IMR-90 (cell line): ENCODE measurements at regions not wholly inside any gene's neighbourhood (a gene's known extent, or its start where the extent isn't known, plus 50 kb on each side); places are given as distances from the start of the nearest gene placed in this dataset.

Experiments
- ATAC-seq: fragments of 200-7000 bp; cut with Tn5 transposase; 2 replicates; pipeline ENCODE4 v1.9.1; 2020; ENCODE audit warnings: low read depth, mild to moderate bottlenecking, moderate library complexity
- BruUV-seq: library from RNA; stranded (reverse); fragments of 400-500 nt; replicated peaks from 2 replicates; lab custom pipeline; 2021; lab: Mats Ljungman, UMichigan
- CTCF ChIA-PET: fragments of 300-600 bp; formaldehyde crosslinking; extraction: SDS; loops from one replicate; lab custom pipeline; 2021; ENCODE audit warnings: antibody characterized with exemption; lab: Yijun Ruan, JAX
- POLR2A ChIA-PET: fragments of 300-600 bp; sonication (Branson Sonifier 250); formaldehyde crosslinking; loops from one replicate; lab custom pipeline; 2022; ENCODE audit warnings: antibody characterized with exemption; ENCODE audit not compliant: unreplicated experiment; lab: Charles Lee
- DNase-seq: peaks from one replicate; pipeline ENCODE4 v3.0.0; 2013
- H2AFZ ChIP-seq: replicated peaks from 2 replicates; pipeline ENCODE3; 2013; ENCODE audit warnings: low read length, mild to moderate bottlenecking; ENCODE audit not compliant: poor library complexity
- H2AK5ac ChIP-seq: 2 replicates; pipeline ENCODE4 v1.6.1; 2013; ENCODE audit warnings: low read depth, low read length, inconsistent platforms
- H2AK9ac ChIP-seq: replicated peaks from 2 replicates; pipeline ENCODE3; 2013; ENCODE audit warnings: mild to moderate bottlenecking, low read depth, low read length, moderate library complexity; ENCODE audit not compliant: poor library complexity
- H2BK120ac ChIP-seq: 2 replicates; pipeline ENCODE4 v1.6.1; 2013; ENCODE audit warnings: low read depth, low read length, inconsistent platforms
- H2BK15ac ChIP-seq: 3 replicates; pipeline ENCODE4 v1.6.1; 2013; ENCODE audit warnings: low read depth, low read length, inconsistent platforms
- H2BK20ac ChIP-seq: 2 replicates; pipeline ENCODE4 v1.6.1; 2013; ENCODE audit warnings: low read depth, mild to moderate bottlenecking, inconsistent platforms, low read length, moderate library complexity
- H2BK5ac ChIP-seq: 2 replicates; pipeline ENCODE4 v1.6.1; 2013; ENCODE audit warnings: mild to moderate bottlenecking, low read depth, low read length, inconsistent platforms; ENCODE audit not compliant: poor library complexity, severe bottlenecking
- H3K14ac ChIP-seq: replicated peaks from 2 replicates; pipeline ENCODE4 v1.6.1; 2013; ENCODE audit warnings: low read depth, low read length, inconsistent platforms
- H3K18ac ChIP-seq: 2 replicates; pipeline ENCODE4 v1.6.1; 2013; ENCODE audit warnings: low read depth, low read length, control low read depth
- H3K23ac ChIP-seq: 2 replicates; pipeline ENCODE4 v1.6.1; 2013; ENCODE audit warnings: low read depth, low read length, inconsistent platforms
- H3K27ac ChIP-seq: 2 replicates; pipeline ENCODE4 v1.5.1; 2013; ENCODE audit warnings: mild to moderate bottlenecking, control low read depth, low read length; ENCODE audit not compliant: insufficient read depth
- H3K27me3 ChIP-seq: 2 replicates; pipeline ENCODE4 v1.6.1; 2013; ENCODE audit warnings: low read length; ENCODE audit not compliant: control insufficient read depth, insufficient read depth
- H3K36me3 ChIP-seq: 2 replicates; pipeline ENCODE4 v1.6.1; 2013; ENCODE audit warnings: low read length, mixed read lengths; ENCODE audit not compliant: control insufficient read depth, insufficient read depth
- H3K4ac ChIP-seq: 2 replicates; pipeline ENCODE4 v1.6.1; 2013; ENCODE audit warnings: low read depth, low read length, inconsistent platforms
- H3K4me1 ChIP-seq: 2 replicates; pipeline ENCODE4 v1.6.1; 2013; ENCODE audit warnings: low read length, mixed read lengths; ENCODE audit not compliant: control insufficient read depth, insufficient read depth
- H3K4me2 ChIP-seq: 2 replicates; pipeline ENCODE4 v1.6.1; 2013; ENCODE audit warnings: low read depth, mild to moderate bottlenecking, control low read depth, low read length, moderate library complexity
- H3K4me3 ChIP-seq: 2 replicates; pipeline ENCODE4 v1.5.1; 2013; ENCODE audit warnings: low read depth, mild to moderate bottlenecking, control low read depth, low read length, moderate library complexity; ENCODE audit not compliant: insufficient read depth
- H3K56ac ChIP-seq: 2 replicates; pipeline ENCODE4 v1.6.1; 2013; ENCODE audit warnings: low read length, inconsistent platforms; ENCODE audit not compliant: insufficient read depth; ENCODE audit errors: extremely low read depth
- H3K79me1 ChIP-seq, 2 experiments: 2 replicates each; pipeline ENCODE4 v1.6.1; 2013; ENCODE audit warnings: low read length in 2 of 2, inconsistent platforms in 1 of 2, low read depth in 1 of 2
- H3K9ac ChIP-seq: 2 replicates; pipeline ENCODE4 v1.6.1; 2013; ENCODE audit warnings: low read depth, low read length, control low read depth
- H3K9me1 ChIP-seq: 2 replicates; pipeline ENCODE4 v1.6.1; 2013; ENCODE audit warnings: low read length, inconsistent platforms; ENCODE audit not compliant: insufficient read depth
- H3K9me3 ChIP-seq: 2 replicates; pipeline ENCODE4 v1.6.1; 2013; ENCODE audit warnings: low read length; ENCODE audit not compliant: control insufficient read depth, insufficient read depth
- H4K20me1 ChIP-seq: 2 replicates; pipeline ENCODE4 v1.6.1; 2013; ENCODE audit warnings: low read length, inconsistent platforms; ENCODE audit not compliant: insufficient read depth
- H4K5ac ChIP-seq: 2 replicates; pipeline ENCODE4 v1.6.1; 2013; ENCODE audit warnings: mild to moderate bottlenecking, low read depth, low read length, control low read depth
- H4K8ac ChIP-seq, 2 experiments: 2 replicates each; pipeline ENCODE4 v1.6.1; 2013; ENCODE audit warnings: low read depth in 2 of 2, low read length in 2 of 2, control low read depth in 1 of 2, inconsistent platforms in 1 of 2
- H4K91ac ChIP-seq: 2 replicates; pipeline ENCODE4 v1.6.1; 2013; ENCODE audit warnings: low read depth, low read length, inconsistent platforms; ENCODE audit not compliant: insufficient read depth
- BHLHE40 ChIP-seq: fragments of 150-350 bp; IDR thresholded peaks from 2 replicates; pipeline ENCODE4 v1.6.1; 2016; ENCODE audit warnings: mild to moderate bottlenecking, low read depth, low read length
- MAZ ChIP-seq: IDR thresholded peaks from 2 replicates; pipeline ENCODE4 v1.6.1; 2012; ENCODE audit warnings: low read depth, mild to moderate bottlenecking, low read length, improper control_type of control experiment, moderate library complexity, borderline replicate concordance
- RCOR1 ChIP-seq: IDR thresholded peaks from 2 replicates; pipeline ENCODE4 v1.6.1; 2012; ENCODE audit warnings: mild to moderate bottlenecking, low read length, improper control_type of control experiment; ENCODE audit not compliant: insufficient replicate concordance
- RFX5 ChIP-seq: IDR thresholded peaks from 2 replicates; pipeline ENCODE4 v1.8.0; 2012; ENCODE audit warnings: low read depth, mild to moderate bottlenecking, low read length, moderate library complexity
- WGBS, 2 experiments: methylation state at CpG; one replicate each; pipeline versions ENCODE4 v1.1.5 to v1.1.7; 2013; ENCODE audit warnings: missing lambda C conversion rate in 2 of 2; ENCODE audit not compliant: insufficient read length in 1 of 2; ENCODE audit errors: extremely low coverage in 2 of 2; 5-methylcytosine and 5-hydroxymethylcytosine counted together
- dilution Hi-C: fragments of 300-500 bp; cut with HindIII; formaldehyde crosslinking; loops from one replicate; pipeline ENCODE4 v1.14.3; 2018; ENCODE audit warnings: low sequenced_read_pairs; ENCODE audit not compliant: unreplicated experiment
- in situ Hi-C: fragments of 300-500 bp; cut with MboI; formaldehyde crosslinking; loops from 3 replicates; pipeline ENCODE4 v1.14.3; 2019; ENCODE audit warnings: low sequenced_read_pairs, inconsistent platforms, mixed read lengths
- intact Hi-C: fragments of 100-400 bp; cut with micrococcal nuclease; formaldehyde crosslinking; loops from 2 replicates; pipeline ENCODE4 v1.10.0; 2022

- Histone ChIP-seq H2BK120ac (no peak overlapping the region), H3K4ac (no peak overlapping the region), H3K4me3 (no peak overlapping the region), H2BK15ac (no peak overlapping the region), H4K20me1 (no peaks in the 10 kb centered on the region), H4K91ac (no peak overlapping the region), H3K14ac (no peak overlapping the region), H3K4me1 (no peaks in the 10 kb centered on the region; the same call in 1 of the 2 replicates), H3K18ac (no peak overlapping the region; the same call in 1 of the 2 replicates), H3K23ac (no peak overlapping the region), H3K36me3 (no peaks in the 10 kb centered on the region), H2AK9ac (no peak overlapping the region), H2BK20ac (no peak overlapping the region), H3K4me2 (no peak overlapping the region; the same call in 1 of the 2 replicates), H2AFZ (no peak overlapping the region), H2AK5ac (no peak overlapping the region), H3K56ac (no peak overlapping the region), H4K8ac (no peak overlapping the region), H3K9me3 (no peaks in the 10 kb centered on the region), H3K9ac (no peak overlapping the region), H3K27ac (no peak overlapping the region), H4K5ac (no peak overlapping the region), H2BK5ac (no peak overlapping the region), H3K79me1 (no peaks in the 10 kb centered on the region), H3K9me1 (no peaks in the 10 kb centered on the region), H3K27me3 (no peaks in the 10 kb centered on the region)
- BruUV-seq = no TSS peak
- POLR2A ChIA-PET = no interaction called here
- in situ Hi-C loops = no loop called here
- no peak for ATAC-seq
- no CpG with 5 or more reads among the region's 9 CpGs for WGBS, 2 experiments
- DNase-seq = no peak
- dilution Hi-C loops = no loop called here
- intact Hi-C loops = no loop called here
- CTCF ChIA-PET = no interaction called here
- no peak for TF ChIP-seq RFX5
- no peak for TF ChIP-seq BHLHE40
- no peak for TF ChIP-seq RCOR1
- TF ChIP-seq MAZ = no peak
Observed at GRCh38 chr10:129259128-129259815, 207.8 kb upstream of the MGMT start.
